GM18520 (cell line): ENCODE measurements at regions not wholly inside any gene's neighbourhood (a gene's known extent, or its start where the extent isn't known, plus 50 kb on each side); places are given as distances from the start of the nearest gene placed in this dataset.
"Not testable (repeated sequence)": the region's sequence is repeated elsewhere in the genome, so short reads cannot be mapped to it uniquely, and the experiment has no call there.

ENCODE experiments used
- ATAC-seq: cut with Tn5 transposase; IDR thresholded peaks from one replicate; pipeline ENCODE4 v1.9.1; 2021; ENCODE audit not compliant: unreplicated experiment

DNA sequence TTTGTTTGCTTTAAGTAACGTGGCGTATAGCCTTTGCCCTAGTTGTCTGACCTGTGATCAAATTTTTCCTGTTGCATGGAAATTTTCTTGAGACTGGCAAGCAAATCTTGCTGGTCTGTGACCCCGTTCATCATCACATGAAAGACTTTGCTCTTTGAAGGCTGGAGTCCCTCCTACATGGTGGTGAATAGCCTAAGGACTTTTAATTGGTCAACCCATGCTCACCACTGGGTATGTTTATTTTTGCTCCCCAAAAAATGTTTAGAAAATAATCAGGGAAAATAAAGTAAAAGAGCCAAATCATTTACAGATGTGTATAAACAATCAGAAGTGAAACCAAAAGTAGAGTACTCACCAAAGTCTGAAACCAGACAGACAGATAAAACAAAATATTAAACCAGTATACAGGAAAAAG lies 1075.3 kb upstream of the ALCAM start:
- ATAC-seq = peak; percentile 59

DNA sequence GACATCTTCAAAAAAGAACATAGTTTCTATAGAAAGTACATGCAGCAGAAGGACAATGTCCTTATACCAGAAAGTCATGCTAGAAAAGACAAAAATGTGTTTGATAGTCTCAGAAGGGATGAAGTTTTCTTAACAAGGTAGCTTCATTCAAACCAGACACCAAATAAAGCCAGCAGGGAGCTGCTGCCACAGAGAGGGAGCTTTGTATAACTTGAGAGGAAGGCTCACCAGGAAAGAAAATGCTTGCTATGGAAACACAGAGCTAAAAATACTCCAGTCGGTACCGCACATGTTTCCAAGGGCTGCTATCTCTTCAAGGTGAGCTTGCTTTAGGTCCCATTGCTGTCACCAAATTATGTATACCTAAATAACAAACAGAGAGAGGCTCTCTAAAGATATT lies 1074.8 kb upstream of the ALCAM start:
- ATAC-seq = peak; percentile 13

DNA sequence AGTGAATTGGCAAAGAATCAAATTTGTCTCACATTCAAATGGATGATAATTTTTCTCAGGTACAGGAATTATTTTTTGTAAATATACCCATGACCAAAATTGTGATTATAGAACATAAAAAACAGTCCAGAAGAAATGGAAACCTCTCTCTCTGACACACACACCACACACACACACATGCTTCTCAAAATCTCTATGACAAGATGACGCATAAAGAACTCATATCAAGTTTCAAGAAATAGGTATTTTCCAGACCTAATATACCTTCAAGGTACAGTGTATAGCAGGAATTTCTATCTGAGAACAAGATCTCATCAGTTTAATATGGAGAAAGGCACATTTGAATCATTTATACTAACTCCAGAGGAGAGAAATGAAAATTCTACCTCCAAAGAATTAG lies 1069.1 kb upstream of the ALCAM start:
- no peak for ATAC-seq

DNA sequence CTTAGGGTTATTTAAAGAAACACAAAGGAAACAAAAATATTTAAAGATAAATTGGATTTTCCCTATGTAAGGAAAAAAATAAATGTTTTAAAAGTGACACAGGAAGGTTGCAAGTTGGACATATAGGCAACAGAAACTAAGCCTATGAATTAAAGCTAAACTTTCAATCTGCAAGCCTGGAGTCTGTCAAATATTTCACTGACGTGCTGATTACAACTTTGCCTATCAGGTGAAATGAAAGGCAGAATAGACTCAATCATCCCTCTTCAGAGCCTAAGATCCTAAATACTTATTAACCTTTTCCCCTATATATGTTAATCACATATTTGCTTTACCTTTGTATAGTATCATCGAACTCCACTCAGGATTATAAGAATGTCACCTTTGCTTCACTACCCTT lies 1068.0 kb upstream of the ALCAM start:
- ATAC-seq = no peak

DNA sequence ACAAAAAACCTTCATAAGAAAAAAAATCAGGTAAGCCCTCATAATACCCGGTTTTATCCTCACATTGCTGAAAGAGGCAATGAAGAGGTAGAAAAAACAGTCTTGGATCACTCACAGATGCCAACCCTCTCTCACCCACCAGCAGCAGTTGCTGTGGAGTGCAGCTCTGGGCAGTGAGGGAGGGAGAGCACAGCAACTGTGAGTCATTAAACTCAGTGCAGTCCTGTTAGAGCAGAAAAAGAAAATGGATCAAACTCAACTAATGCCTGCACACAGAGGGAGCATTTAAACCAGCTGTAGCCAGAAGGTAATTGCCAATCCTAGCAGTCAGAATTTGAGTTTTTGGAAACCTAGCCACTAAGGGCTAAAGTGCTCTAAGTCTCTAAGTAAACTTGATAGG lies 1050.6 kb upstream of the ALCAM start:
- ATAC-seq = no peak

DNA sequence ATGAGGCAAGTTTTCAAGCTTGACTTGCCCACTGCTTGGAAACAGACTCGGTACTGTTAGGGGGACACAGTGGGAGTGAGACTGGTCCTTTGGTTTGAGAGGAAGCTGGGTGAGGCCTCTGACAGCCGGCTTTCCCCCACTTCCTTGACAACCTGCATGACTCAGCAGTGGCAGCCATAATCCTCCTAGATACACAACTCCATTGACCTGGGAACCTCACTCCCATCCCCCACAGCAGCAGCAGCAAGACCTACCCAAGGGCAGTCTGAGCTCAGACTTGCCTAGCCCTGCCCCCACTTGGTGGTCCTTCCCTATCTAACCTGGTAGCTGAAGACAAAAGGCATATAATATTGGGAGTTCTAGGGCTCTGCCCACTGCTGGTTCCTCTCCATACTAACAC lies 1043.5 kb upstream of the ALCAM start:
- no peak for ATAC-seq

DNA sequence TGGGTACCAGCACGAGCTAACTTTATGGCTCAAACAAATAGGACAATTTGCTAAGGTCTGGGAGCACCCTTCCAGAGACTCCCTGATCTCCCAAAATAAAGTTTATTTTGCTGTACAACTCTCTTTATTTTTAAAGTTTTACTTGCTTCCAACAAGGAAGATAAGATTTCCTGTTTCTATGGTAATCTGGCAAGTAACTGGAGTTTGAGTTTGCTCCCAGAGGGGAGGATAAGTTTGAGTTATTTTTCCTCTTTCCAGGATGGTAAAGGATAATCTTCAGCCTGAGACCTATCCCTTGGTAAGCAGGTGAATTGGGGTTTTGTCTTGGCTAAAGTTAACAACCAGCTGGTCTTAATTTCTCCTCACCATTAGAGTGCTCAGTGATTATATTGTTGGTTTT lies 1019.4 kb upstream of the ALCAM start:
- no peak for ATAC-seq

DNA sequence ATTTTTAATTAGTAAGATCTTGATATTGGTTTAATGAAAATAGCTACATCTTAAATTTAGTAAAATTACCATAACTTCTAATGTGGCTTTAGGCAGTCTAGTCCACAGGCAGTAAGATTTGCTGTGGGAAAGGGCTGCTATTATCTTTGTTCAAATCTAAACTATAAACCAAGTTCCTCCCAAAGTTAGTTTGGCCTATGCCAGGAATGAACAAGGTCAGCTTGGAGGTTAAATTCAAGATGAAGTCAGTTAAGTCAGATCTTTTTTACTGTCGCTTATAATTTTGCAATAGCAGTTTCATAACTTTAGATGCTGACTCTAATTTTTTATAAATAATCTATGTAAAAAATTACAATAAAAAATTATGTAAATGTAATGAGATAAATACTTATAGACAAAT lies 1016.9 kb upstream of the ALCAM start:
- no peak for ATAC-seq

DNA sequence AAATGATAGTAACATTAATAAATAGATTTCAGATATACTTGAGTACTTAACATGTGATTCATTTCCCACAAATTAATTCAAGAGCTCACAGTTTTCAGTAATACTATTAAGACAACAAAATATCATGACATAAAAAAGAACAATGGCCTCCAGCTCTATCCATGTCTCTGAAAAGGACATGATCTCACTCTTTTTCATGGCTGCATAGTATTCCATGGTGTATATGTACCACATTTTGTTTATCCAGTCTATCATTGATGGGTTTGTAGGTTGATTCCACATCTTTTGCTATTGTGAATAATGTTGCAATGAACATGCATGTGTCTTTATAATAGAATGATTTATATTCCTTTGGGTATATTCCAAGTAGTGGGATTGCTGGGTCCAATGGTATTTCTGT lies 1012.8 kb upstream of the ALCAM start:
- ATAC-seq = no peak

DNA sequence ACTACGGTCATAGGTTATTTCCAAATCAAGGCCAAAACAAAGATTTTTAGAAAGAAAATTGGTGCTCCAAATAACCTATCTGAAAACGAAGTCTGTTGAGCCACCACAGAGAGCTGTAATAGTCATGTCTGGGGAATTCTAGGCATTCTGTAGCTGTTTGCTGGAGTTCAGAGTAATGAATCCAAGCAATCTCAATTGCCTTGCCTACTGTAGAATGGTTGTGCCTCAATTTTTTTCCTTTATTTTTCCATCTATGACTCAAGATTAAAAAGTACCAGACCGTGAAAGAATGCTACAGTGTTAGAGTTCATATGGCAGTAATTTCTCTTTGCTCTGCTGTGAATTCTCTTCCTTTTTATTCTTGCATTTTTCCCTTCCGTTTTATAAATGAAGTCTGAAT lies 1007.2 kb upstream of the ALCAM start:
- no peak for ATAC-seq

DNA sequence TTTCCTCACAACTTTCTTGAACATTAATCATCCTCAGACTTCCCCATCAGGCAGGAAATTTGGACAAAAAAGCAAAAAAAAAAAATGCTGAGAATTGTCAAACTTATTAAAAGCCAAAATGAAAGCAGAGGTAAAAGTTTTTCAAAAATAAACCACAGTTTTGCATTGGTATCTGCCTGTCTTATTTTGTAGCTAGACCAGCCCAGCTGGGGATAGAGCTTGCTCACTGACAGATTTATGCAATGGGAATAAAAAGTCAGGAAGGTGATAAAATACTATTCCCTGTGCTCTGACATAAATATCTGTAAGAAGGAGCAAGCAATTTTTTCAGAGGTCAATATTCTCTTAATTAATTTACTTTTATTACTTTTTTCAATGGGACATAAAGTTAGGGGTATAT lies 1006.7 kb upstream of the ALCAM start:
- no peak for ATAC-seq

DNA sequence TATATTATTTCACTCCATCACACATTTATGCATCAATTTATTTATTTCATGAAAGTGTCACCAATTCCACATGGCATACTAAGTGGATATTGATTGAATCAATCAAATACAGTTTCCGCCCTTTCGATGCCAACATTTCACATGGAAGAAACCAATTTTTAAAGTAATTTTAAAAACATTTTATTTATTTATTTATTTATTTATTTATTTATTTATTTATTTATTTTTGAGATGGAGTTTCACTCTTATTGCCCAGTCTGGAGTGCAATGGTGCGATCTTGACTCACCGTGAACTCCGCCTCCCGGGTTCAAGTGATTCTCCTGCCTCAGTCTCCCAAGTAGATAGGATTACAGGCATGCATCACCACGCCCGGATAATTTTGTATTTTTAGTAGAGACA lies 1005.0 kb upstream of the ALCAM start:
- not testable (repeated sequence) for ATAC-seq

DNA sequence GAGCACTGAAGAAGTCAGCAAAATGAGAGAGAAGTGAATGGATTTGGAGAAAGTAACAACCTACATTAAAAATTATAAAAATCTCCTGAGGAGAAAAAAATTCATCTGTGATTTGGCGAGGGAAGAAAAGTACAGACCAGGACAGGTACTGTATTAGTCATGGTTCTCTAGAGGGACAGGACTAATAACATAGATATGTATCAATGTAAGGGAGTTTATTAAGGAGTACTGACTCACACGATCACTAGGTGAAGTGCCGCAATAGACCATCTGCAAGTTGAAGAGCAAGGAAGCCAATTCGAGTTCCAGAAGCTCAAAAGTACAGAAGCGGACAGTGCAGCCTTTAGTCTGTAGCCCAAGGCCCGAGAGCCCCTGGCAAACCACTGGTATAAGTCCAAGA lies 1004.4 kb upstream of the ALCAM start:
- no peak for ATAC-seq

DNA sequence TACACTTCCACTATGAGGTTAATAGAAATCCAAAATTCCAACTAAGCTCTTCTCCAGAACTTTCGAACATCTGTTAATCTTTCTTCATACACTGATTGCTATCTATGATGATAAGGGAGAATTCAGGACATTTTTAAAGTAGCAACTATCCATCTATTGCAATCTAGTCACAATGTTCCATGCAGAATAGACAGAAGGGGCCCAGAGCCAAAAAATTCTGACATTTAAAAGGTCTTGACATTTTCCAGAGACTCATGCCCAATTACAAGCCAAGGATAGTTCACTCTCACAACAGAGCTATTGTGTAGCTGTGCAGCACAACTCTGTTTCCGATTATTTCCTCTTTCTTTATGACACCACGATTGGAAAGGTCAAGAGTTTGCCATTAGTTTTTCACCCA lies 999.7 kb upstream of the ALCAM start:
- ATAC-seq = no peak

DNA sequence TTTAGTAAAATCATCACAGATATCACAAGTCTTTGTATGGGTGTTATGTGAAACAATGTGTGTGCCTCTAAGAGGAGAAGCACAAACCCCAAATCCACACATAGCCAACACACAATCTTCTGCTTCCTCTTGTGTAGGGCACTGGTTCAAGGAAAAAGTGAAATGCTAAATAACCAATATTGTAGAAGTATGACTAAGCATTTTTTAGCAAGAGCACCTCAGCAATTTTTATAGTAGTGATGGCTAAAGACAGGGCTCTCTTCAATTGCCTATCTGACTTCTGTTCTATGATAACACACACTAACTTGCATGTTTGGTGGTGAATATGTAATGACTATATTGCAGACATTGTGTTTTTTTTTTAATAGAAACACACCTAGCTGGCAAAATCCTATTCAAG lies 997.9 kb upstream of the ALCAM start:
- ATAC-seq = no peak

DNA sequence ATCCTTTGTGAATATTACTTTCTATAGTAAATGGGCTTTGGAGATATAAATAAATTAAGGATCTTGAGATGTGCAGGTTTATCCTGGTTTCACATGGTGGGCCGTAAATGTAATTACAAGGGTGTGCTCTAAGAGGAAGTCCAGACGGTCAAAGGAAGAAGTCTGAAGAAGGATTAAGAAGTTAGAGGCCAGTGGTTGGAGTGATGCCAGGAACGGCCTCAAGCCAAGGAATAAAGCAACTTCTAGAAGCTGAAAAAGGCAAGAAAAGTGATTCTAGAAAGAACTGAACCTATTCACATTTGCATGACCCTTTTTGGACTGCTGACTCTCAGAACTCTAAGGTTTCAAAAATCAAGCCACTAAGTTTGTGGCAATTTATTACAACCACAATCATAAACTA lies 981.3 kb upstream of the ALCAM start:
- no peak for ATAC-seq

DNA sequence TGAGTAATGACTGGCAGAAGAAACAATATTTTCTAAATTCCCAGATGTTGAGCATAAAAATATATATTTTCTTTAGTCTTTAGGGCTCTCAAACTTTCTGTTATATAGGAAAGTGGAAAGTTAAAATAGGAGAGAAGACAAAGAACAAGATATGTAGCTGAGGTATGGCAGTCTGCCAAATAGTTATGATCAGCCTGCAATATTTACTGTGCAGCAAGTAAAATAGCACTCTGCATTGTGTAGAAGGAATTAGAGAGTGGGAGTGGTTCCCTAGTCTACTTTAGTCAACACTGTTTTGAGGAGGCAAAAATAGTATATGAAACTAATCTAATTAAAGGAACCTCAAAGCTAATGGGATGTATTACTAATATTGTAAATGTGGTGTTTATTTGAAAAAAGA lies 978.1 kb upstream of the ALCAM start:
- ATAC-seq = no peak

DNA sequence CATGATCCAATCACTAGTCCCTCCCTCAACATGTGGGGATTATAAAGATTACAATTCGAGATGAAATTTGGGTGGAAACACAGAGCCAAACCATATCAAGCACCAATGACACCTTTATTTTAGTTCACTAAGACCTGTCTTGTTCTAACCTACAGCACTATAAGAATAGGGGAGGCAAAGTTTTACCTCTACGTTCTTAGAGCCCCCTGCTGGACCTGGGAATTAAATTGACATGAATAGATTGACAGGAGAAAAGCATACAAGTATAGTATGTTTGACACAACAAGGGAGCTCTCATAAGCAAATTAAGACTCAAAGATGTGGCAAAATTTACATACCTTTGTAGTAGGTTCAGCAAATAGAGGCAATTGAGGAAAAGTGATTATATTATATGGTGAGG lies 974.4 kb upstream of the ALCAM start:
- no peak for ATAC-seq

DNA sequence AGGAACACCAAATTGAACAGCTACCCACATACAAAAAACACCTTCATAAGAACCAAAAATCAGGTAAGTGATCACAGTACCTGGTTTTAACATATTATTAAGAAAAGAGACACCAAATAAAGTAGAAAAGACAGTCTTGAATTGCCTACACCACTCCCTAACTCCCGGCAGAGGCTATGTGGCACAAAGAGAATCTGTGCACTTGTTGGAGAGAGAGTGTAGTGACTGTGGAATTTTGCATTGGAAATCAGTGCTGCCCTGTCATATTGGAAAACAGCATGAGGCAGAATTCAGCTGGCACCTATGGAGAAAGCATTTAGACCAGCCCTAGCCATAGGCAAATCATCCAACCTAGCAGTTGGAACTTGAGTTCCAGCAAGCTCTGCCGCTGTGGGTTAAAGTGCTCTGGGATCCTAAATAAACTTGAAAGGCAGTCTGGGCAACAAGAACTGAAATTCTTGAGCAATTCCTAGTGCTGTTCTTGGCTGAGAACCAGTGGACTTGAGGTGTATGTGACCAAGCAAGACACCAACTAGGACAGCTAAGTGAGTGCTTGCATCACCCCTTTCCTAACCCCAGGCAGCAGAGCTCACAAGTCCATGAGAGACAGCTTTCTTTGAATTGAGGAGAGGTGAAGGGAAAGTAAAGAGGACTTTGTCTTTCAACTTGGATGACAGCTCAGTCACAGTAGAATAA lies 969.6 kb upstream of the ALCAM start:
- no peak for ATAC-seq

DNA sequence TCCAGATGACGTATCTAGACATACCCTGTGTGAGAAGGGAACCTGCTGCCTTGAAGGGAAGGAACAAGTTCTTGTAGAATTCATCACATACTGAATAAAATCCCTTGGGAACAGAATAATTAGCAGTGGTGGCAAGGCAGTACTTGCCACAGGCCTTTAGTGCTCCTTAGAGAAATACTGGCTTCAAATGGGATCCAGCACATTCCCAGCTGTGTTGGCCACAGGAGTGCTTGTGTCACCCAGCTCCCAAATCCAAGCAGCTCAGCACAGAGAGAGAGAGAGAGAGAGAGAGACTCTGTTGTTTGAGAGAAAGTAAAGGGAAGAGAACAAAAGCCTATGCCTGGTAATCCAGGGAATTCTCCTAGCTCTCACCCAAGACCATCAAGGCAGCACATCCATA lies 969.0 kb upstream of the ALCAM start:
- ATAC-seq = no peak

DNA sequence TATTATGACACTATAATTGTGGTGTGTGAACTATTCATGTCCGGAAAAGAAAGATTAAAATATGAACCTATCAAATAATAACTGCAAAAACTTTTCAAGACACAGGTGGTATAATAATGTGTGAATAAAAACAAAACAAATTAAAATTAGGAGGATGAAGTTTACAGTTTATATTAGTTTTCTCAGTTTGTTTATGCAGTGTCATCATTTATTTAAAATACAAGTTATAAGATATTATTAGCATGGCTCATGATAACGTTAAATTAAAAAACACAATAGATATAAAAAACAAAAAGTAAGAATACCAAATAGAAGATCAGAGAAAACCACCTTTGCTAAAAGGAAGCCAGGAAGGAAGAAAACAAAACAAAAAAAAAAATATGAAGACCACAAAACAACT lies 963.8 kb upstream of the ALCAM start:
- ATAC-seq = no peak

DNA sequence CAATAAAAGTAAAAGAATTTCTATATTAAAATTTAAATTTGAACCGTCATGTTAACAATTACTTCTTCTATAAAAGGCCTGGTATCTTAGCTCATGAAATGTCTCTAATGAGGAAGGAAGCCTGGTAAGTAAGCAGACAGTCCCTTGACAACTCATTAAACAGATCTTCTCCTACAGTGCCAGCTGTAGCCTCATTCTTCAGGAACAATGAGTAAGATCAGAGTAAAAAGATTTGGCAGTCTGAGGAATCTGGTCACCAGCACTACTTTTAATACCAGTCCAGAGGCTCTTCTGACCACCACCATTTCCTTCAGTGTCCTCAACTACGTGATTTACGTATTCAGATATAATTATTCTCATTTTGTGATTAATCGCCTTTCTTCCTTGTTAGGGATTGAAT lies 955.0 kb upstream of the ALCAM start:
- no peak for ATAC-seq
